Mammary epithelial cell (primary cell): ENCODE measurements at regions not wholly inside any gene's neighbourhood (a gene's known extent, or its start where the extent isn't known, plus 50 kb on each side); places are given as distances from the start of the nearest gene placed in this dataset.

Source experiments
- EZH2 ChIP-seq: IDR thresholded peaks from 2 replicates; pipeline ENCODE4 v1.6.1; 2012; ENCODE audit warnings: low read length, inconsistent platforms, borderline replicate concordance
- TF ChIP-seq, protein P1 (sequence below), 2 donors: IDR thresholded peaks in 1 of 2; conservative IDR thresholded peaks in 1 of 2; 2 replicates each; pipeline ENCODE4 v1.5.1; 2011 to 2012; ENCODE audit warnings: inconsistent platforms in 2 of 2, low read length in 2 of 2, mild to moderate bottlenecking in 2 of 2, control low read depth in 1 of 2, low read depth in 1 of 2; ENCODE audit not compliant: insufficient read depth in 1 of 2; ENCODE audit errors: extremely low read depth in 1 of 2

GRCh38 chr5:135670588-135670987 is 91.8 kb upstream of the CXCL14 start:
- TF ChIP-seq, protein P1, sequence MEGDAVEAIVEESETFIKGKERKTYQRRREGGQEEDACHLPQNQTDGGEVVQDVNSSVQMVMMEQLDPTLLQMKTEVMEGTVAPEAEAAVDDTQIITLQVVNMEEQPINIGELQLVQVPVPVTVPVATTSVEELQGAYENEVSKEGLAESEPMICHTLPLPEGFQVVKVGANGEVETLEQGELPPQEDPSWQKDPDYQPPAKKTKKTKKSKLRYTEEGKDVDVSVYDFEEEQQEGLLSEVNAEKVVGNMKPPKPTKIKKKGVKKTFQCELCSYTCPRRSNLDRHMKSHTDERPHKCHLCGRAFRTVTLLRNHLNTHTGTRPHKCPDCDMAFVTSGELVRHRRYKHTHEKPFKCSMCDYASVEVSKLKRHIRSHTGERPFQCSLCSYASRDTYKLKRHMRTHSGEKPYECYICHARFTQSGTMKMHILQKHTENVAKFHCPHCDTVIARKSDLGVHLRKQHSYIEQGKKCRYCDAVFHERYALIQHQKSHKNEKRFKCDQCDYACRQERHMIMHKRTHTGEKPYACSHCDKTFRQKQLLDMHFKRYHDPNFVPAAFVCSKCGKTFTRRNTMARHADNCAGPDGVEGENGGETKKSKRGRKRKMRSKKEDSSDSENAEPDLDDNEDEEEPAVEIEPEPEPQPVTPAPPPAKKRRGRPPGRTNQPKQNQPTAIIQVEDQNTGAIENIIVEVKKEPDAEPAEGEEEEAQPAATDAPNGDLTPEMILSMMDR (conservative IDR thresholded peaks at IDR 0.05 in 1 of 2, IDR thresholded peaks at IDR 0.05 in 1 of 2; ENCODE audit: extremely low read depth in 1 of 2, insufficient read depth in 1 of 2, low read depth in 1 of 2, low read length in 2 of 2), result no peak
- TF ChIP-seq EZH2, result no peak
